Skeletal muscle tissue (tissue), 3 donors: ENCODE measurements at regions not wholly inside any gene's neighbourhood (a gene's known extent, or its start where the extent isn't known, plus 50 kb on each side); places are given as distances from the start of the nearest gene placed in this dataset.

ENCODE experiments used
- H3K27ac ChIP-seq: one replicate; pipeline ENCODE4 v1.7.0; 2013; ENCODE audit warnings: mild to moderate bottlenecking, low read depth, low read length, inconsistent platforms
- H3K27me3 ChIP-seq, 3 donors: one replicate each; pipeline ENCODE4 v1.7.0; 2013; ENCODE audit warnings: low read length in 3 of 3; ENCODE audit not compliant: control insufficient read depth in 3 of 3, insufficient read depth in 3 of 3
- H3K36me3 ChIP-seq, 3 donors: one replicate each; pipeline ENCODE4 v1.7.0; 2013; ENCODE audit warnings: low read length in 3 of 3; ENCODE audit not compliant: control insufficient read depth in 3 of 3, insufficient read depth in 3 of 3
- H3K4me1 ChIP-seq, 3 donors: one replicate each; pipeline ENCODE4 v1.7.0; 2013; ENCODE audit warnings: low read length in 3 of 3, mild to moderate bottlenecking in 3 of 3; ENCODE audit not compliant: control insufficient read depth in 3 of 3, insufficient read depth in 3 of 3
- H3K4me3 ChIP-seq, 3 donors: one replicate each; pipeline ENCODE4 v1.7.0; 2013; ENCODE audit warnings: low read length in 3 of 3
- H3K9ac ChIP-seq, 3 donors: one replicate each; pipeline ENCODE4 v1.7.0; 2013; ENCODE audit warnings: low read length in 3 of 3, mild to moderate bottlenecking in 3 of 3, moderate library complexity in 2 of 3, low read depth in 1 of 3
- H3K9me3 ChIP-seq, 3 donors: one replicate each; pipeline ENCODE4 v1.7.0; 2013; ENCODE audit warnings: low read length in 3 of 3; ENCODE audit not compliant: control insufficient read depth in 3 of 3
- donor health status: Osteomylitis.

- Histone ChIP-seq H3K36me3 (no peaks in the 10 kb centered on the region), H3K4me3 (peak overlapping the region in 2 of 3 donors; percentile 23 to 35), H3K27ac (peak overlapping the region; percentile 88)
Measured at GRCh38 chr4:24244663-24245490, 339.5 kb downstream of the DHX15 start.

GRCh38 chr4:24243641-24244040 is 340.7 kb downstream of the DHX15 start:
- Histone ChIP-seq H3K4me1 (peaks cover 26 to 31% (median 28%) of the 10 kb centered on the region in 3 donors), H3K36me3 (no peaks in the 10 kb centered on the region), H3K9ac (no peak overlapping the region), H3K27ac (no peak overlapping the region), H3K9me3 (no peaks in the 10 kb centered on the region), H3K27me3 (no peaks in the 10 kb centered on the region), H3K4me3 (no peak overlapping the region)

More at GRCh38 chr4:24244663-24245490, 339.5 kb downstream of the DHX15 start:
- no peaks in the 10 kb centered on the region for H3K27me3 ChIP-seq
- peaks cover 37 to 41% (median 38%) of the 10 kb centered on the region in 3 donors for H3K4me1 ChIP-seq
- H3K9me3 ChIP-seq, result no peaks in the 10 kb centered on the region
- peak overlapping the region; percentile 8 to 34 (median 30) for H3K9ac ChIP-seq

- Histone ChIP-seq H3K4me3 (no peak overlapping the region), H3K27ac (no peak overlapping the region), H3K9ac (no peak overlapping the region), H3K36me3 (no peaks in the 10 kb centered on the region), H3K27me3 (no peaks in the 10 kb centered on the region), H3K4me1 (peaks cover 18 to 22% (median 21%) of the 10 kb centered on the region in 3 donors), H3K9me3 (no peaks in the 10 kb centered on the region)
Measured at GRCh38 chr4:24241511-24241910, 342.8 kb downstream of the DHX15 start.

- Histone ChIP-seq H3K9me3 (no peaks in the 10 kb centered on the region), H3K27me3 (no peaks in the 10 kb centered on the region), H3K4me1 (peaks cover 19 to 23% (median 21%) of the 10 kb centered on the region in 3 donors), H3K4me3 (no peak overlapping the region), H3K36me3 (no peaks in the 10 kb centered on the region), H3K9ac (no peak overlapping the region), H3K27ac (no peak overlapping the region)
Measured at GRCh38 chr4:24240655-24241054, 343.7 kb downstream of the DHX15 start.

- Histone ChIP-seq H3K9me3 (no peaks in the 10 kb centered on the region), H3K4me1 (peaks cover 4 to 14% (median 13%) of the 10 kb centered on the region in 3 donors), H3K27ac (no peak overlapping the region), H3K27me3 (no peaks in the 10 kb centered on the region), H3K36me3 (no peaks in the 10 kb centered on the region), H3K9ac (no peak overlapping the region), H3K4me3 (no peak overlapping the region)
Measured at GRCh38 chr4:24237709-24238108, 346.6 kb downstream of the DHX15 start.

GRCh38 chr4:24236532-24236931 is 346.7 kb upstream of the PPARGC1A start:
- H3K27me3 ChIP-seq, result no peaks in the 10 kb centered on the region
- H3K4me1 ChIP-seq, result peaks cover 0 to 13% (median 11%) of the 10 kb centered on the region in 3 donors
- no peak overlapping the region for H3K27ac ChIP-seq
- H3K9ac ChIP-seq, result no peak overlapping the region
- H3K9me3 ChIP-seq, result no peaks in the 10 kb centered on the region
- no peaks in the 10 kb centered on the region for H3K36me3 ChIP-seq
- H3K4me3 ChIP-seq, result no peak overlapping the region

- H3K9ac ChIP-seq, result no peak overlapping the region
- H3K4me1 ChIP-seq, result peaks cover 0 to 13% (median 11%) of the 10 kb centered on the region in 3 donors
- no peaks in the 10 kb centered on the region for H3K36me3 ChIP-seq
- no peak overlapping the region for H3K27ac ChIP-seq
- no peak overlapping the region for H3K4me3 ChIP-seq
- no peaks in the 10 kb centered on the region for H3K27me3 ChIP-seq
- H3K9me3 ChIP-seq, result no peaks in the 10 kb centered on the region
Measured at GRCh38 chr4:24236120-24236519, 346.3 kb upstream of the PPARGC1A start.

- no peaks in the 10 kb centered on the region for H3K27me3 ChIP-seq
- H3K9ac ChIP-seq, result no peak overlapping the region
- H3K9me3 ChIP-seq, result no peaks in the 10 kb centered on the region
- H3K36me3 ChIP-seq, result no peaks in the 10 kb centered on the region
- no peak overlapping the region for H3K4me3 ChIP-seq
- H3K4me1 ChIP-seq, result peaks cover 0 to 13% (median 11%) of the 10 kb centered on the region in 3 donors
- H3K27ac ChIP-seq, result no peak overlapping the region
Measured at GRCh38 chr4:24235618-24236017, 345.8 kb upstream of the PPARGC1A start.

GRCh38 chr4:24234288-24234848 is 344.5 kb upstream of the PPARGC1A start:
- peaks cover 0 to 13% (median 11%) of the 10 kb centered on the region in 3 donors for H3K4me1 ChIP-seq
- H3K27me3 ChIP-seq, result no peaks in the 10 kb centered on the region
- peak overlapping the region; percentile 78 for H3K27ac ChIP-seq
- no peaks in the 10 kb centered on the region for H3K36me3 ChIP-seq
- peak overlapping the region in 2 of 3 donors; percentile 10 to 18 for H3K4me3 ChIP-seq
- no peaks in the 10 kb centered on the region for H3K9me3 ChIP-seq
- H3K9ac ChIP-seq, result peak overlapping the region in 2 of 3 donors; percentile 54 to 55

- Histone ChIP-seq H3K9me3 (no peaks in the 10 kb centered on the region), H3K27ac (no peak overlapping the region), H3K9ac (no peak overlapping the region), H3K4me1 (peaks cover 0 to 11% (median 9%) of the 10 kb centered on the region in 3 donors), H3K36me3 (no peaks in the 10 kb centered on the region), H3K4me3 (no peak overlapping the region), H3K27me3 (no peaks in the 10 kb centered on the region)
Measured at GRCh38 chr4:24230955-24231354, 341.1 kb upstream of the PPARGC1A start.
